Esophagus squamous epithelium (tissue), 4 donors: ENCODE measurements at regions not wholly inside any gene's neighbourhood (a gene's known extent, or its start where the extent isn't known, plus 50 kb on each side); places are given as distances from the start of the nearest gene placed in this dataset.

Experiments used
- CTCF ChIP-seq, 6 experiments: fragments of 450-650 bp in 4 of 6; fragments of 200-600 bp in 2 of 6; sonication (generic) in 2 of 6; IDR thresholded peaks; one replicate each; pipeline ENCODE4 v1.5.1; 2016 to 2019; ENCODE audit warnings: antibody characterized with exemption in 6 of 6, mild to moderate bottlenecking in 4 of 6, moderate library complexity in 4 of 6
- POLR2A ChIP-seq, 4 donors: fragments of 450-650 bp; IDR thresholded peaks; one replicate each; pipeline ENCODE4 v1.6.1; 2017; ENCODE audit warnings: antibody characterized with exemption in 4 of 4, mild to moderate bottlenecking in 4 of 4, moderate library complexity in 3 of 4

GRCh38 chr12:4852911-4853310 is 56.8 kb upstream of the KCNA1 start:
- TF ChIP-seq CTCF (IDR thresholded peaks at IDR 0.05), result no peak
- no peak for TF ChIP-seq POLR2A (IDR thresholded peaks at IDR 0.05)
